HG03196 (cell line): ENCODE measurements at regions not wholly inside any gene's neighbourhood (a gene's known extent, or its start where the extent isn't known, plus 50 kb on each side); places are given as distances from the start of the nearest gene placed in this dataset.
A peak's percentile ranks its signal among the peaks of the same experiment; 100 is the strongest.
"Not testable (repeated sequence)": the region's sequence is repeated elsewhere in the genome, so short reads cannot be mapped to it uniquely, and the experiment has no call there.

Experiments used
- ATAC-seq: cut with Tn5 transposase; IDR thresholded peaks from one replicate; pipeline ENCODE4 v1.9.1; 2021; ENCODE audit not compliant: unreplicated experiment

- ATAC-seq, result no peak
These were observed 171.0 kb upstream of the PZP start for GRCh38 chr12:9379023-9379742.

- ATAC-seq, result no peak
These were observed 170.2 kb upstream of the PZP start for GRCh38 chr12:9378430-9378835.

- ATAC-seq, result no peak
These were observed 164.0 kb upstream of the PZP start for GRCh38 chr12:9372202-9372601.

GRCh38 chr12:9367828-9368227 is 159.6 kb upstream of the PZP start:
- no peak for ATAC-seq

GRCh38 chr12:9367201-9367600 is 159.0 kb upstream of the PZP start:
- no peak for ATAC-seq

- ATAC-seq, result no peak
These were observed 157.1 kb upstream of the PZP start for GRCh38 chr12:9365296-9365695.

GRCh38 chr12:9364224-9365176 is 156.3 kb upstream of the PZP start:
- peak; percentile 84 for ATAC-seq

- ATAC-seq, result no peak
These were observed 154.9 kb upstream of the PZP start for GRCh38 chr12:9363145-9363544.

- no peak for ATAC-seq
These were observed 153.7 kb upstream of the PZP start for GRCh38 chr12:9361879-9362326.

- not testable (repeated sequence) for ATAC-seq
These were observed 146.0 kb upstream of the PZP start for GRCh38 chr12:9354009-9354754.

GRCh38 chr12:9351136-9351535 is 142.9 kb upstream of the PZP start:
- ATAC-seq, result no peak

GRCh38 chr12:9349888-9350885 is 142.0 kb upstream of the PZP start:
- ATAC-seq, result no peak

GRCh38 chr12:9348906-9349518 is 140.8 kb upstream of the PZP start:
- no peak for ATAC-seq

- ATAC-seq, result no peak
These were observed 139.3 kb upstream of the PZP start for GRCh38 chr12:9347328-9348127.

GRCh38 chr12:9346866-9347327 is 138.7 kb upstream of the PZP start:
- ATAC-seq, result no peak

GRCh38 chr12:9345171-9345570 is 137.0 kb upstream of the PZP start:
- no peak for ATAC-seq

- ATAC-seq, result no peak
These were observed 136.3 kb upstream of the PZP start for GRCh38 chr12:9344541-9344940.

GRCh38 chr12:9343731-9344130 is 135.5 kb upstream of the PZP start:
- ATAC-seq, result no peak
